K562 (cell line): ENCODE measurements at regions not wholly inside any gene's neighbourhood (a gene's known extent, or its start where the extent isn't known, plus 50 kb on each side); places are given as distances from the start of the nearest gene placed in this dataset.

ENCODE experiments used
- CBFB ChIP-seq: sonication (generic); formaldehyde crosslinking; IDR thresholded peaks from 2 replicates; pipeline ENCODE4 v1.4.0; 2020; ENCODE audit warnings: mild to moderate bottlenecking, missing genetic modification reagents
- EZH2 ChIP-seq: IDR thresholded peaks from 2 replicates; pipeline ENCODE4 v1.6.1; 2012; ENCODE audit warnings: low read depth, mild to moderate bottlenecking, inconsistent platforms, low read length, borderline replicate concordance
- FOXK1 ChIP-seq: sonication (generic); formaldehyde crosslinking; IDR thresholded peaks from 2 replicates; pipeline ENCODE4 v1.8.0; 2022; ENCODE audit warnings: missing genetic modification reagents, mild to moderate bottlenecking, borderline replicate concordance
- HCFC1 ChIP-seq: IDR thresholded peaks from 2 replicates; pipeline ENCODE4 v1.6.1; 2012; ENCODE audit warnings: low read depth, low read length, improper control_type of control experiment
- HEY1 ChIP-seq: fragments of 250-450 bp; sonication (Bioruptor Pico); IDR thresholded peaks from 2 replicates; pipeline ENCODE4 v1.5.0; 2020; ENCODE audit warnings: mild to moderate bottlenecking, moderate library complexity, borderline replicate concordance
- KDM1A ChIP-seq, 2 experiments: fragments of 450-650 bp; IDR thresholded peaks; 2 replicates each; pipeline ENCODE4 v1.6.1; 2016; ENCODE audit warnings: mild to moderate bottlenecking in 2 of 2
- MYC ChIP-seq, 2 experiments: fragments of 250-450 bp in 1 of 2; sonication (Bioruptor Pico) in 1 of 2; IDR thresholded peaks; 2 replicates each; pipeline versions ENCODE4 v1.5.1 to v1.6.1; 2012 to 2021; ENCODE audit warnings: low read depth in 2 of 2, borderline replicate concordance in 1 of 2, improper control_type of control experiment in 1 of 2, low read length in 1 of 2, mild to moderate bottlenecking in 1 of 2, moderate library complexity in 1 of 2

DNA sequence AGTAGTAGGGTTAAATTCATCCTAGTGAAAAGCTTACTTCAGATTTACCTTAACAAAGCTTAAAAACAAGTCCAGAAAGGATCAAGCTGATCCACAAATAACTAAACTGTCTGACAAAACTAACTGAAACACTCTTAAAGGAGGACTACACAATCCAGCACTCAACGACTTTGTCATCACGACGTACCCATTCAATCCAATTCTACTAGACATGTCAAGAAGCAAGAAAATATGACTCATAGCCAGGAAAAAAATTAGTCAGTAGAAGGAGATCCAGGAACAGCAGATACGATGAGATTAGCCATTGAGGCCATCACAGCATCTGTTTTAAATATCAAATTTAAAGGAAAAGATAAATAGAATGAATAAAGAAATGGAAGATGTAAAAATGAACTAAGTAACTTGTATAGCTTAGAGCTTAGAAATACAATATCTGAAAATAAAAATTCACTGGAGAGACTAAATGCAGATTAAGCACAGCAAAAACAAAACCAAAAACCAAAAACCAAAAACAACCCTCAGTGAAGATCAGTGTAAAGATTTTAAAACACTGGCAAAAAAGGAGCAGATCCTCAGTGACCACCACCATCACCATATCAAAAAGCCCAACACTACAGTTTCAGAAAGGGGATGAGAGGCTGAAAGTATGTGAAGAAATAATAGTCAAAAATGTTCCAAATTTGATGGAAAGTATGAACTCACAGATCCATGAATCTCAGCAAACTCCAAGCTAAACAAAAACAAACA is 95.0 kb upstream of the CCND2 start:
- TF ChIP-seq HCFC1 (no peak), MYC (IDR thresholded peaks at IDR 0.05; ENCODE audit: low read depth, low read length) (no peak), MYC (CRISPR knock-in tag; IDR thresholded peaks at IDR 0.05; ENCODE audit: borderline replicate concordance, low read depth) (no peak), CBFB (CRISPR knock-in tag) (no peak), EZH2 (no peak), FOXK1 (no peak), KDM1A (IDR thresholded peaks at IDR 0.05) (no peak), HEY1 (CRISPR knock-in tag) (no peak)
